ENCODE measurements at regions not wholly inside any gene's neighbourhood (a gene's known extent, or its start where the extent isn't known, plus 50 kb on each side); places are given as distances from the start of the nearest gene placed in this dataset.
A peak's percentile ranks its signal among the peaks of the same experiment; 100 is the strongest.

- H3K4me1 Mint-ChIP-seq = peaks cover 5% of the 10 kb centered on the region
- no peak for DNase-seq (ENCODE audit: low spot score in 2 of 2)
- H3K9me3 Mint-ChIP-seq = no peaks in the 10 kb centered on the region
- no peak for ATAC-seq (replicated peaks; ENCODE audit: extremely low read depth, poor library complexity, severe bottlenecking)
- no peak overlapping the region for H3K27ac Mint-ChIP-seq (ENCODE audit: low read depth)
- peaks cover 24% of the 10 kb centered on the region for H3K27me3 Mint-ChIP-seq
- no peak overlapping the region for H3K4me3 Mint-ChIP-seq
- H3K36me3 Mint-ChIP-seq (ENCODE audit: insufficient read depth) = peaks cover 4% of the 10 kb centered on the region
Observed at GRCh38 chr6:151671195-151671594, 136.3 kb upstream of the ESR1 start.

- no peak for DNase-seq (ENCODE audit: low spot score in 2 of 2)
- ATAC-seq (replicated peaks; ENCODE audit: extremely low read depth, poor library complexity, severe bottlenecking) = no peak
- Mint-ChIP-seq H3K9me3 (no peaks in the 10 kb centered on the region), H3K36me3 (ENCODE audit: insufficient read depth) (peaks cover 2% of the 10 kb centered on the region), H3K27me3 (no peaks in the 10 kb centered on the region), H3K4me1 (peaks cover 5% of the 10 kb centered on the region), H3K27ac (ENCODE audit: low read depth) (no peak overlapping the region), H3K4me3 (no peak overlapping the region)
Observed at GRCh38 chr6:151674578-151674977, 132.9 kb upstream of the ESR1 start.

DNA sequence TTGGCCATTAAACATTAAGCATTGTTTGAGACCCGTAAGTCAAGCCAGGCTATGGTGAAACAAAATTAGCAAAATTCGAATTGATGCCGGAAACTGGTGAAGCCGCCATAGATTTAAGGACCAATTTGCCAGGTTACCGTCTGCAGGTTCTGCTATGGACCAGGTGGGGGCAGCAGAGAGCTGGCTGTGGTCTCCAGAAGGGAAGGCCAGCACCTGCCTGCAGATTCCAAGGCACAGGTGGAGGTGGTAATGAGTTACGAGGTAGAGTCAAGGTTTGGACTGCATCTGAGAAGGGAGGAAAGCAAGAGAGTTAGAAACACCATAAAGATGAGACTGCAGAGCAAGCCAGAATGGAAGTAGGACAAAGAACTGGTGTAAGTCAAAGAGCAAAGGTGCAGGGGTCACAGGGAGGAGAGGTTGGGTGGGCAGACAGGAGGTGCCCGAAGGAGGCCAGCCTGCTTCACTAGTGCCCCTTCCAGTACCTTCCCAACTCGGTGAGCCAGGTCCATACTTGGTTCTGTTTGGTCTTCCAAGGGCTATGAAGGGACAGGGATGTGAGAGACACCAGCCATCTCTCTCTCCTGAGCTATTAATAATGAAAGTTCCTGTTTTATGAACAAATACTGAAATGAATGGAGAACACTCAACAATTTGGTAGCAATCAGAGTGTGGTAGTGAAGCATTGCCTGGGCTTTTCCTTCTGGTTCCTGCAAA lies 131.6 kb upstream of the ESR1 start:
- H3K4me1 Mint-ChIP-seq = peaks cover 5% of the 10 kb centered on the region
- DNase-seq (ENCODE audit: low spot score in 2 of 2) = peak; percentile 18 to 29
- H3K27me3 Mint-ChIP-seq = no peaks in the 10 kb centered on the region
- H3K9me3 Mint-ChIP-seq = no peaks in the 10 kb centered on the region
- peaks cover 2% of the 10 kb centered on the region for H3K36me3 Mint-ChIP-seq (ENCODE audit: insufficient read depth)
- peak; percentile 32 for ATAC-seq (replicated peaks; ENCODE audit: extremely low read depth, poor library complexity, severe bottlenecking)
- H3K4me3 Mint-ChIP-seq = no peak overlapping the region
- no peak overlapping the region for H3K27ac Mint-ChIP-seq (ENCODE audit: low read depth)

DNA sequence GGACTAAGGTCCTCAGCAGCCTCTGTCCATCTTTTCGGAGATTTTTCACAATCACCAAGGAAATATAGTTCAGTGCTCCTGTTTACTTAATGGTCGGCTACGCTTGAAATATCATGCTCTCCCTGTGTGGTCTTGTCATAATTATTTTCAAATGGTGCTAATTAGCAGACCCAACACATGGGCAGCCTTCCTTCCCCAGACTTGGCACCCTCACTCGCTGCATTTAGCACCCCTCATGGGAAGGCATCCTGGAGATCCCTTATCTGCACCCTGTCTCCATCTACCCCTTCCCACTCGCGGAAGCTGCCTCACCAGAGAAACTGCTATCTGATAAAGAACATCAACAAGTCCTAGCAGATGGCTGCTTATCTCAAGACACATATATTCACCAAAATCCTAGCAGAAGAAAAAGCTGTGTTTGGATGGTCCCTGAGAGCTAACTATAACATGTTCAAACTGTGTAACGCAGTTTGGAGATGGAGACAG lies 131.0 kb upstream of the ESR1 start:
- Mint-ChIP-seq H3K36me3 (ENCODE audit: insufficient read depth) (peaks cover 2% of the 10 kb centered on the region), H3K27me3 (no peaks in the 10 kb centered on the region), H3K9me3 (no peaks in the 10 kb centered on the region), H3K27ac (ENCODE audit: low read depth) (no peak overlapping the region), H3K4me1 (peaks cover 5% of the 10 kb centered on the region), H3K4me3 (no peak overlapping the region)
- ATAC-seq (replicated peaks; ENCODE audit: extremely low read depth, poor library complexity, severe bottlenecking) (no peak), DNase-seq (ENCODE audit: low spot score in 2 of 2) (no peak)

DNA sequence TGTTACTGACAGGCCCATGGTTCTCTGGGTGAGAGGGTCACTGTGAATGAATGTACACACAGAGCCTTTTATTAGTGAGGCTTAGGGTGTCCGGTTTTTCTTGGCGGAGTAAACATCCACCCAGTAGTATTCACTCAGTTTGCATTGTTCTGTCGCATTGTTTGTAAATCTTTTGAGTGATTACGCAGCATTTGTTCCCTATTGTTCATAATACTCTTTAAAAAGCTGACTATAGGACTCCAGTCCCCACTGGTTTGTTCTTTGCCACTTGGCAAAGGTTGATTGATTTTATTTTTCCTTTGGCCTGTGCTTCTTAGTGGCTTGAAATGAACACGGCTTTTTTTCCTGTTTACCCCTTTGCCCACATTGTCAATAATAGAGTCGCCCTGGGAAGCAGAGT lies 130.1 kb upstream of the ESR1 start:
- no peak for ATAC-seq (replicated peaks; ENCODE audit: extremely low read depth, poor library complexity, severe bottlenecking)
- no peak overlapping the region for H3K4me3 Mint-ChIP-seq
- no peak for DNase-seq (ENCODE audit: low spot score in 2 of 2)

GRCh38 chr6:151679081-151679480 lies 128.4 kb upstream of the ESR1 start:
- ATAC-seq (replicated peaks; ENCODE audit: extremely low read depth, poor library complexity, severe bottlenecking) = no peak
- Mint-ChIP-seq H3K27me3 (peaks cover 5% of the 10 kb centered on the region), H3K27ac (ENCODE audit: low read depth) (no peak overlapping the region), H3K4me1 (peaks cover 5% of the 10 kb centered on the region), H3K4me3 (no peak overlapping the region), H3K9me3 (no peaks in the 10 kb centered on the region), H3K36me3 (ENCODE audit: insufficient read depth) (peaks cover 2% of the 10 kb centered on the region)
- no peak for DNase-seq (ENCODE audit: low spot score in 2 of 2)

More for the DNA sequence above, 130.1 kb upstream of the ESR1 start:
- H3K27me3 Mint-ChIP-seq = no peaks in the 10 kb centered on the region
- H3K27ac Mint-ChIP-seq (ENCODE audit: low read depth) = no peak overlapping the region
- peaks cover 2% of the 10 kb centered on the region for H3K36me3 Mint-ChIP-seq (ENCODE audit: insufficient read depth)
- H3K4me1 Mint-ChIP-seq = peaks cover 5% of the 10 kb centered on the region
- no peaks in the 10 kb centered on the region for H3K9me3 Mint-ChIP-seq

DNA sequence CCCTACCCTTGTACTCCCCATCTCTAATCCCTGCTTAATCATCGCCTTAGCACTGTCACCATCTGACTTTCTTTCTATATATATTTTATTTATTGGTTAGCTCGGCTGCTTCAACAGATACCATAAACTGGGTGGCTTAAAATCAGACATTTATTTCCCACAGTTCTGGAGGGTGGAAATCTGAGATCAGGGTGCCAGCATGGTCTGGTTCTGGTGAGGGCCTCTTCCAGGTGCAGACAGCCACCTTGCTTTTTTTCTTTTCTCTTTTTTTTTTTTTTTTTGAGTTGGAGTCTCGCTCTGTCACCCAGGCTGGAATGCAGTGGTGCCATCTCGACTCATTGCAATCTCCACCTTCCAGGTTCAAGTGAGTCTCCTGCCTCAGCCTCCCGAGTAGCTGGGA lies 127.5 kb upstream of the ESR1 start:
- H3K4me1 Mint-ChIP-seq = peaks cover 5% of the 10 kb centered on the region
- ATAC-seq (replicated peaks; ENCODE audit: extremely low read depth, poor library complexity, severe bottlenecking) (no peak), DNase-seq (ENCODE audit: low spot score in 2 of 2) (no peak)
- no peaks in the 10 kb centered on the region for H3K36me3 Mint-ChIP-seq (ENCODE audit: insufficient read depth)
- no peak overlapping the region for H3K27ac Mint-ChIP-seq (ENCODE audit: low read depth)
- peaks cover 11% of the 10 kb centered on the region for H3K27me3 Mint-ChIP-seq
- no peaks in the 10 kb centered on the region for H3K9me3 Mint-ChIP-seq
- no peak overlapping the region for H3K4me3 Mint-ChIP-seq

DNA sequence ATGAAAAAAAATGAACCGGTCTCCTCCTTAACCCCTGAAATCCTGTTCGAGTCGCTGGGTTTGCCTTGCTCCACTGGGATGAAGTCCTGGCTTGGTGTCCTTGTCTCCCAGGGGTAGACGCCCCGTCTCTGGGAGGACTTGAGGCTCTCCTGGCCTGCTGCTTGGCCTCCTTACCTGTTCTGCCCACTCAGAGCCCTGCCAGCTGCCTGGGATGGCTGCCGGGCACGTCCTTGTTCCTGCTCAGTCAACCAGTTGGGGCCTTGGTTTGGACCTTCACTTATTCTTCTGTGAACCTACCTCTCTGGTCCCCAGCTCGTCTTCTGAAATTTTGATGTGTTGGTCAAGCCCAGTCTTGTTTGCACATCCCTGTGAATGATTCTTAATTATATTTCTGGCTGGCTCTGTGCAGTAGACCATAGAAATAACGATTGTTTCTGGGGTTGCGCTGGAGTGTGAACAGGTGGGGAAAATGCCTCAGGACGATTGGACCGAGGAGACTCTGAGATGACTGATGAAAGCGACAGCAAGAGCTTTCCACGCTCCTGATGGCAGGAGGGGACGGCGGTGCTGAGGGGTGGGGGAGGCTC lies 126.5 kb upstream of the ESR1 start:
- Mint-ChIP-seq H3K4me3 (no peak overlapping the region), H3K36me3 (ENCODE audit: insufficient read depth) (no peaks in the 10 kb centered on the region), H3K9me3 (no peaks in the 10 kb centered on the region), H3K4me1 (peaks cover 1% of the 10 kb centered on the region), H3K27me3 (peaks cover 11% of the 10 kb centered on the region), H3K27ac (ENCODE audit: low read depth) (no peak overlapping the region)
- DNase-seq (ENCODE audit: low spot score in 2 of 2) = no peak
- no peak for ATAC-seq (replicated peaks; ENCODE audit: extremely low read depth, poor library complexity, severe bottlenecking)

DNA sequence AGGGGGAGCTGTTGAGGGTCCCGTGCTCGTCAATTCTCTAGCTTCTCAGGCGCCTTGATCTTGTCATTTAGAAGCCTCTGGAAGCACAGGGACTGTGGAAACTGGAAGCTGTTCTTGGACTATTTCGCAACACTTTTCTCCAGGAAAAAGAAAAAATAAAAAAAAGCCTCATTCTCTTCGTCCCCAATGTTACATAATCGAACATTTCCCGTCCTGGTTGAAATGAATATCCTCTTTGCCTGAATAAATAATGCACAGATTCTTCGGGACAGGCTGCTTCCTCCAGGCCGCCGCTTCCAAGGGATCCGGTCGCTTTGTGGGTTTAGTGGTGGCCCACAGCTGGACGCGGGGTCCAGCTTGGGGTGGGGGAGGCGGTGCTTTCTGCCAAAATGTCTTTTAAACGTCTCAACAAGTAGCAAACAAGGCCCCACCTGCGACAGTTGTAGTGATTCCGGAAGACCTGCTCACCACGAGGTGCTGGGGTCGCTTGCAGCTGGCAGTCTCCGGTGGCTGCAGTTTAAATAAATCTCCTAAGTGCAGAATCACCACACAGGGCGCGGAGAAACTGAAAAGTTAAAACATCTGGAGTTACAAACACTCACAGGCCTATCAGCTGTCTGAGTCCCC lies 125.9 kb upstream of the ESR1 start:
- ATAC-seq (replicated peaks; ENCODE audit: extremely low read depth, poor library complexity, severe bottlenecking) (no peak), DNase-seq (ENCODE audit: low spot score in 2 of 2) (no peak)
- no peak overlapping the region for H3K4me3 Mint-ChIP-seq
- no peaks in the 10 kb centered on the region for H3K36me3 Mint-ChIP-seq (ENCODE audit: insufficient read depth)
- H3K9me3 Mint-ChIP-seq = no peaks in the 10 kb centered on the region
- H3K27me3 Mint-ChIP-seq = peaks cover 11% of the 10 kb centered on the region
- no peak overlapping the region for H3K27ac Mint-ChIP-seq (ENCODE audit: low read depth)
- H3K4me1 Mint-ChIP-seq = no peaks in the 10 kb centered on the region

DNA sequence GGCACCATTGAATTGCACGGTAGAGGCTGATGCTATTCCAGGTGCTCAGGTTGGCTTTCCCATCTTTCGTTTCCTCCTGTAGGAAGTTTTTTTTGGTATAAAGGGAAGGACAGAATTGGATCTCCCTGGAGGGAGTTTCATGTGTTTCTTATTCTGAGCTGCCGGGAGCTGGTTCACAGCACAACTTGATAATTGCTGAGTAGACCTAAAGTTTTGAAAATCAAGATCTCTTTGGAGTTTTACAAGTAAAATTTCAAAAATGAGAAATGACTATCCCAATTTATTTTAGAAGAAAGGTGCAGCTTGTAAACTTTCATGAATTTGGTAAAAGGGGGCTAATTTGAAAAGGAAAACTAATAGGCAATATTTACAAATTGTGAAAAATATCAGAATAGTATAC lies 125.2 kb upstream of the ESR1 start:
- Mint-ChIP-seq H3K4me1 (no peaks in the 10 kb centered on the region), H3K36me3 (ENCODE audit: insufficient read depth) (no peaks in the 10 kb centered on the region), H3K9me3 (no peaks in the 10 kb centered on the region), H3K4me3 (no peak overlapping the region), H3K27ac (ENCODE audit: low read depth) (no peak overlapping the region), H3K27me3 (peaks cover 11% of the 10 kb centered on the region)
- ATAC-seq (replicated peaks; ENCODE audit: extremely low read depth, poor library complexity, severe bottlenecking) (no peak), DNase-seq (ENCODE audit: low spot score in 2 of 2) (no peak)

DNA sequence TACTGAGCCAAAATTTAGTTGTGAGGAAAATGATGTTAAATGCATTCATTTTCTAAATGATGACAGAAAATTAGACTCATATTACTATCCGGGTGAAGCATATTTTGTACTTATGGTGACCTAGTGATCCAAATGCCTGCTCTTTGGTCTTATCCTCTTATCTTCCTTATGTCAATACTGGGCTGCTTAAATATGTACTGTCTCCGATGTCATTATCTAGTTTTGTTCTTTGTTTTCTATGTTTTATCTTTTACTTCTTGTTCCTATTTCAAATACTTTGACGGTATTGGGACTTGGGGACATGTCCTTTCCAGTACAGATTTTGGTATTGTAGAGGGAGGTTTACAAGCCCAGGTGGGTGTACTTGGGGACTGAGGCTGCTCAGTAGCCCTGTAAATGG lies 124.6 kb upstream of the ESR1 start:
- no peak for DNase-seq (ENCODE audit: low spot score in 2 of 2)
- H3K27ac Mint-ChIP-seq (ENCODE audit: low read depth) = no peak overlapping the region
- no peak overlapping the region for H3K4me3 Mint-ChIP-seq
- H3K27me3 Mint-ChIP-seq = peaks cover 11% of the 10 kb centered on the region
- H3K4me1 Mint-ChIP-seq = no peaks in the 10 kb centered on the region
- H3K9me3 Mint-ChIP-seq = no peaks in the 10 kb centered on the region
- no peak for ATAC-seq (replicated peaks; ENCODE audit: extremely low read depth, poor library complexity, severe bottlenecking)
- H3K36me3 Mint-ChIP-seq (ENCODE audit: insufficient read depth) = no peaks in the 10 kb centered on the region

- no peaks in the 10 kb centered on the region for H3K4me1 Mint-ChIP-seq
- no peak for DNase-seq (ENCODE audit: low spot score in 2 of 2)
- no peaks in the 10 kb centered on the region for H3K36me3 Mint-ChIP-seq (ENCODE audit: insufficient read depth)
- no peak for ATAC-seq (replicated peaks; ENCODE audit: extremely low read depth, poor library complexity, severe bottlenecking)
- no peak overlapping the region for H3K4me3 Mint-ChIP-seq
- no peak overlapping the region for H3K27ac Mint-ChIP-seq (ENCODE audit: low read depth)
- H3K27me3 Mint-ChIP-seq = peaks cover 11% of the 10 kb centered on the region
- H3K9me3 Mint-ChIP-seq = no peaks in the 10 kb centered on the region
Observed at GRCh38 chr6:151683381-151683780, 124.1 kb upstream of the ESR1 start.

All from central memory CD8-positive, alpha-beta T cell (primary cell).